Hematopoietic multipotent progenitor cell (in vitro differentiated cells): ENCODE measurements at regions not wholly inside any gene's neighbourhood (a gene's known extent, or its start where the extent isn't known, plus 50 kb on each side); places are given as distances from the start of the nearest gene placed in this dataset.
A peak's percentile ranks its signal among the peaks of the same experiment; 100 is the strongest.

Experiments used
- DNase-seq, 3 donors: peaks; one replicate each; pipeline ENCODE4 v3.0.0-alpha.2; 2011 to 2015; ENCODE audit warnings: low read depth in 2 of 3, low spot score in 2 of 3

- DNase-seq: no peak
Observed at GRCh38 chr1:199362996-199363395, 664.5 kb upstream of the NR5A2 start.

GRCh38 chr1:199373139-199373538 lies 654.4 kb upstream of the NR5A2 start:
- no peak for DNase-seq

GRCh38 chr1:199377211-199377610 lies 650.3 kb upstream of the NR5A2 start:
- DNase-seq: no peak

- no peak for DNase-seq
Observed at GRCh38 chr1:199383793-199384192, 643.7 kb upstream of the NR5A2 start.

- no peak for DNase-seq
Observed at GRCh38 chr1:199394856-199395255, 632.7 kb upstream of the NR5A2 start.

- DNase-seq: no peak
Observed at GRCh38 chr1:199396456-199396855, 631.1 kb upstream of the NR5A2 start.

GRCh38 chr1:199399996-199400724 lies 627.4 kb upstream of the NR5A2 start:
- peak in 2 of 3 donors; percentile 26 to 80 for DNase-seq

GRCh38 chr1:199403531-199404116 lies 623.9 kb upstream of the NR5A2 start:
- DNase-seq: peak in 2 of 3 donors; percentile 19 to 55

GRCh38 chr1:199404191-199404590 lies 623.3 kb upstream of the NR5A2 start:
- DNase-seq: peak in 1 of 3 donors; percentile 0

- no peak for DNase-seq
Observed at GRCh38 chr1:199404976-199405375, 622.5 kb upstream of the NR5A2 start.

- DNase-seq: no peak
Observed at GRCh38 chr1:199405634-199406196, 621.8 kb upstream of the NR5A2 start.

GRCh38 chr1:199410462-199410861 lies 617.0 kb upstream of the NR5A2 start:
- no peak for DNase-seq

- no peak for DNase-seq
Observed at GRCh38 chr1:199411506-199411905, 616.0 kb upstream of the NR5A2 start.

GRCh38 chr1:199422206-199422605 lies 605.3 kb upstream of the NR5A2 start:
- peak in 1 of 3 donors; percentile 2 for DNase-seq

- no peak for DNase-seq
Observed at GRCh38 chr1:199447906-199448305, 579.6 kb upstream of the NR5A2 start.

GRCh38 chr1:199448646-199449045 lies 578.9 kb upstream of the NR5A2 start:
- no peak for DNase-seq

- no peak for DNase-seq
Observed at GRCh38 chr1:199449221-199449620, 578.3 kb upstream of the NR5A2 start.

GRCh38 chr1:199449681-199450080 lies 577.8 kb upstream of the NR5A2 start:
- no peak for DNase-seq

- DNase-seq: no peak
Observed at GRCh38 chr1:199452627-199453026, 574.9 kb upstream of the NR5A2 start.

- no peak for DNase-seq
Observed at GRCh38 chr1:199453723-199454122, 573.8 kb upstream of the NR5A2 start.

GRCh38 chr1:199460933-199461332 lies 566.6 kb upstream of the NR5A2 start:
- DNase-seq: peak in 1 of 3 donors; percentile 30

- DNase-seq: peak in 2 of 3 donors; percentile 6 to 55
Observed at GRCh38 chr1:199463521-199464127, 563.9 kb upstream of the NR5A2 start.
